ENCODE measurements at regions not wholly inside any gene's neighbourhood (a gene's known extent, or its start where the extent isn't known, plus 50 kb on each side); places are given as distances from the start of the nearest gene placed in this dataset.

DNA sequence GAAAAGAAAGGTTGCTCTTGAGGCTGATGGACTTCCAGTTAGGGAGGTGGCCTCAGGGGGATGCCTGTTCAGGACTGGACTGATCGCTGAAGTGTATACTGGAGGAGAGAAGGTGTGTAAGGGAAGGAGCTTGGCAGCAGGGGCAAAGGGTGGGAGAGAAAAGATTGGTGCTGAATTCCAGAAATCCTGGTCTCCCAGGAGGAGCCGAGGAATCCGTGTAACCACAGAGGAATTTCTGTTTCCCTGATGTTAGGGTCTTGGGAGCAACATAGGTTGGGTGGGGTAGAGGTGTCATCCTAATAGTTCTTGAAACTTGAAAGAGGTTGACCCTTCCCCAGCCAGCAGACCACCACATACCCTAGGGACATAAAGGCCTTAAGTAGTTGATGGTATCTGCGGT lies 88.9 kb upstream of the PTPN3 start:
- no peaks in the 10 kb centered on the region for H3K27me3 ChIP-seq (ENCODE audit: control insufficient read depth in 2 of 2, insufficient read depth in 2 of 2, low read length in 2 of 2)
- no peaks in the 10 kb centered on the region for H4K20me1 ChIP-seq (replicated peaks; ENCODE audit: control insufficient read depth, extremely low read depth, insufficient read depth, low read length)
- H3K9me3 ChIP-seq (replicated peaks; ENCODE audit: control insufficient read depth, insufficient read depth, low read length) = no peaks in the 10 kb centered on the region
- H3K4me1 ChIP-seq (ENCODE audit: control insufficient read depth, extremely low read depth, insufficient read depth, low read length) = no peaks in the 10 kb centered on the region
- H3K4me2 ChIP-seq (ENCODE audit: insufficient read depth, low read length) = no peak overlapping the region
- no peak for FAIRE-seq
- H3K9me1 ChIP-seq (replicated peaks; ENCODE audit: control insufficient read depth, extremely low read depth, insufficient read depth, low read length) = no peaks in the 10 kb centered on the region
- TF ChIP-seq POLR2A (IDR thresholded peaks at IDR 0.05; ENCODE audit: low read depth, low read length) (no peak), POLR2AphosphoS5 (IDR thresholded peaks at IDR 0.05; ENCODE audit: insufficient read depth, low read depth, low read length) (no peak), EZH2 (IDR thresholded peaks at IDR 0.05; ENCODE audit: borderline replicate concordance, low read depth, low read length, severe bottlenecking) (no peak), GATA2 (IDR thresholded peaks at IDR 0.05; ENCODE audit: insufficient read depth, insufficient read length, low read depth, low read length) (no peak), FOS (IDR thresholded peaks at IDR 0.05; ENCODE audit: borderline replicate concordance, insufficient read depth, low read length) (no peak), MYC (IDR thresholded peaks at IDR 0.05; ENCODE audit: low read depth, low read length) (no peak), JUN (IDR thresholded peaks at IDR 0.05; ENCODE audit: borderline replicate concordance, insufficient read depth, insufficient read length, low read depth) (no peak)
- TF ChIP-seq, protein P1, sequence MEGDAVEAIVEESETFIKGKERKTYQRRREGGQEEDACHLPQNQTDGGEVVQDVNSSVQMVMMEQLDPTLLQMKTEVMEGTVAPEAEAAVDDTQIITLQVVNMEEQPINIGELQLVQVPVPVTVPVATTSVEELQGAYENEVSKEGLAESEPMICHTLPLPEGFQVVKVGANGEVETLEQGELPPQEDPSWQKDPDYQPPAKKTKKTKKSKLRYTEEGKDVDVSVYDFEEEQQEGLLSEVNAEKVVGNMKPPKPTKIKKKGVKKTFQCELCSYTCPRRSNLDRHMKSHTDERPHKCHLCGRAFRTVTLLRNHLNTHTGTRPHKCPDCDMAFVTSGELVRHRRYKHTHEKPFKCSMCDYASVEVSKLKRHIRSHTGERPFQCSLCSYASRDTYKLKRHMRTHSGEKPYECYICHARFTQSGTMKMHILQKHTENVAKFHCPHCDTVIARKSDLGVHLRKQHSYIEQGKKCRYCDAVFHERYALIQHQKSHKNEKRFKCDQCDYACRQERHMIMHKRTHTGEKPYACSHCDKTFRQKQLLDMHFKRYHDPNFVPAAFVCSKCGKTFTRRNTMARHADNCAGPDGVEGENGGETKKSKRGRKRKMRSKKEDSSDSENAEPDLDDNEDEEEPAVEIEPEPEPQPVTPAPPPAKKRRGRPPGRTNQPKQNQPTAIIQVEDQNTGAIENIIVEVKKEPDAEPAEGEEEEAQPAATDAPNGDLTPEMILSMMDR (IDR thresholded peaks at IDR 0.05; ENCODE audit: extremely low read depth in 1 of 2, insufficient read depth in 1 of 2, low read depth in 1 of 2, low read length in 2 of 2) = no peak
- TF ChIP-seq, protein P2, sequence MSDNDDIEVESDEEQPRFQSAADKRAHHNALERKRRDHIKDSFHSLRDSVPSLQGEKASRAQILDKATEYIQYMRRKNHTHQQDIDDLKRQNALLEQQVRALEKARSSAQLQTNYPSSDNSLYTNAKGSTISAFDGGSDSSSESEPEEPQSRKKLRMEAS (IDR thresholded peaks at IDR 0.05; ENCODE audit: insufficient read depth, insufficient read length) = no peak
- POLR2A ChIA-PET = no interaction called here
- no peak overlapping the region for H3K27ac ChIP-seq (ENCODE audit: insufficient read depth, low read depth, low read length)
- H2AFZ ChIP-seq (ENCODE audit: low read depth, low read length) = no peak overlapping the region
- dilution Hi-C loops (cut with MboI; ENCODE audit: extremely low pct_ligation_motif_present, low sequenced_read_pairs) = no loop called here
- no peak overlapping the region for H3K4me3 ChIP-seq (replicated peaks in 1 of 3; ENCODE audit: insufficient read depth in 1 of 3, low read depth in 1 of 3, low read length in 3 of 3)
- DNase-seq (ENCODE audit: low read depth, low spot score) = no peak
- H3K36me3 ChIP-seq (ENCODE audit: control insufficient read depth in 2 of 2, extremely low read depth in 1 of 2, insufficient read depth in 2 of 2, low read length in 2 of 2) = no peaks in the 10 kb centered on the region
- no peaks in the 10 kb centered on the region for H3K79me2 ChIP-seq (ENCODE audit: control insufficient read depth, insufficient read depth, low read length)
- H3K9ac ChIP-seq (replicated peaks; ENCODE audit: extremely low read depth, insufficient read depth, low read length) = no peak overlapping the region
- intact Hi-C loops (cut with micrococcal nuclease) = no loop called here
- BruUV-seq (replicated peaks) = no TSS peak
- CTCF ChIA-PET = no interaction called here

Data from endothelial cell of umbilical vein (primary cell).